ENCODE measurements at regions not wholly inside any gene's neighbourhood (a gene's known extent, or its start where the extent isn't known, plus 50 kb on each side); places are given as distances from the start of the nearest gene placed in this dataset.

DNA sequence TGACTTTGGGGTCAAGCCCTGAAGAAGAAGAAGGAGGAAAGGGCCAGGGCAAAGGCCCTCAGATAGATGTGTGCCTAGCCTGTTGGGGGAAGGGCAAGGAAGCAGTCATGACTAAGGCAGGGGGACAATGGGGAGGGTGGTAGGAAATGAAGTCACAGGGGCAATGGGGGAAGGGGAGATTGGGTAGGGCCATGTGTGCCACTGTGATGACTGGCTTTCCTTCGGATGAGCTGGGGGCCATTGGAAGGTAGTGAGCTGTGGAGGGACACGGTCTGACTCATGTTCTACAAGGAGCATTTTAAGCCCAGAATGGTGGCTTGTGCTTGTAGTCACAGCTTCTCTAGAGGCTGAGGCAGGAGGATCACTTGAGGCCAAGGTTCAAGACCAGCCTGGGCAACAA is 642.0 kb downstream of the MID1IP1 start:
- TF ChIP-seq, protein P1, sequence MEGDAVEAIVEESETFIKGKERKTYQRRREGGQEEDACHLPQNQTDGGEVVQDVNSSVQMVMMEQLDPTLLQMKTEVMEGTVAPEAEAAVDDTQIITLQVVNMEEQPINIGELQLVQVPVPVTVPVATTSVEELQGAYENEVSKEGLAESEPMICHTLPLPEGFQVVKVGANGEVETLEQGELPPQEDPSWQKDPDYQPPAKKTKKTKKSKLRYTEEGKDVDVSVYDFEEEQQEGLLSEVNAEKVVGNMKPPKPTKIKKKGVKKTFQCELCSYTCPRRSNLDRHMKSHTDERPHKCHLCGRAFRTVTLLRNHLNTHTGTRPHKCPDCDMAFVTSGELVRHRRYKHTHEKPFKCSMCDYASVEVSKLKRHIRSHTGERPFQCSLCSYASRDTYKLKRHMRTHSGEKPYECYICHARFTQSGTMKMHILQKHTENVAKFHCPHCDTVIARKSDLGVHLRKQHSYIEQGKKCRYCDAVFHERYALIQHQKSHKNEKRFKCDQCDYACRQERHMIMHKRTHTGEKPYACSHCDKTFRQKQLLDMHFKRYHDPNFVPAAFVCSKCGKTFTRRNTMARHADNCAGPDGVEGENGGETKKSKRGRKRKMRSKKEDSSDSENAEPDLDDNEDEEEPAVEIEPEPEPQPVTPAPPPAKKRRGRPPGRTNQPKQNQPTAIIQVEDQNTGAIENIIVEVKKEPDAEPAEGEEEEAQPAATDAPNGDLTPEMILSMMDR (IDR thresholded peaks at IDR 0.05) = no peak
- no peak for TF ChIP-seq POLR2A (IDR thresholded peaks at IDR 0.05)
- TF ChIP-seq POLR2AphosphoS5 (IDR thresholded peaks at IDR 0.05) = no peak
